Right hindlimb (tissue), 1 donor: ENCODE measurements at regions not wholly inside any gene's neighbourhood (a gene's known extent, or its start where the extent isn't known, plus 50 kb on each side); places are given as distances from the start of the nearest gene placed in this dataset.
"Not testable (repeated sequence)": the region's sequence is repeated elsewhere in the genome, so short reads cannot be mapped to it uniquely, and the experiment has no call there.

Source experiments
- DNase-seq: peaks from one replicate; pipeline ENCODE4 v3.0.0-alpha.2; 2018

DNA sequence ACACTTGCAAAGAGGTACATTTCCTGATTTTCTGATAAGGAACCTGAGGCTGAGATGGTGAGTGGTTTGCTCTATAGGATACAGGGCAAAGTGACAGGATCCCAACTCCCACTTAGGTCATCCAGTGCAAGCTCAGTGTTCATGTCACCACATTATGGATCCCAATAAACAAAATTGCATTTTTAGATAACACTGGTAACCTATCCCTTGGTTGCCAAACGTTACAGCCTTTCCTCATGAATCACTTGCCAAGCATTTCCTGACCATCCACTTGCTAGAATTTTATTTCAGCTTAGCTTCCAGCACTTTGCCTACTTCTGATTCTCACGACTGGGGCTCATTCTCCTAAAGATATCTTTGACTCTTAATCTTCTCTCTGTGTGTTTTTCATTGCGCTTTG is 131.4 kb upstream of the ODAD2 start:
- no peak for DNase-seq

DNA sequence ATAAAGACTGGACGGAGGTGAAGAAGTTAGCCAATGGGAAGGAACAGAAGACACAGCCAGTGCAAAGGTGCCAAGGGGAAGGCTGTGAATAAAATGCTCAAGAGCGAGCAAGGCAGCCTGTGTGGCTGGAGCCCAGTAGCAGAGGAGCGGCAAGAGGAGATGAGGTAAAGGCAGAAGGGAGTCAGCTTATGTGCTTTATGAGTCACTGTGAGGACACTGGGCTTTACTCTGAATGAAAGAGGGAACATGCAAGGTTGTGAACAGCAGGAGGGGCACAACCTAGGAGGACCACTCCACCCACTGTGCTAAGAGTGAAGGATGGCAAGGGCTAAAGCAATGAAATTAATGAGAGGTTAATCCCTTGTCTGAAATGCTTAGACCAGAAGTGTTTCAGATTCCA is 129.0 kb upstream of the ODAD2 start:
- no peak for DNase-seq

DNA sequence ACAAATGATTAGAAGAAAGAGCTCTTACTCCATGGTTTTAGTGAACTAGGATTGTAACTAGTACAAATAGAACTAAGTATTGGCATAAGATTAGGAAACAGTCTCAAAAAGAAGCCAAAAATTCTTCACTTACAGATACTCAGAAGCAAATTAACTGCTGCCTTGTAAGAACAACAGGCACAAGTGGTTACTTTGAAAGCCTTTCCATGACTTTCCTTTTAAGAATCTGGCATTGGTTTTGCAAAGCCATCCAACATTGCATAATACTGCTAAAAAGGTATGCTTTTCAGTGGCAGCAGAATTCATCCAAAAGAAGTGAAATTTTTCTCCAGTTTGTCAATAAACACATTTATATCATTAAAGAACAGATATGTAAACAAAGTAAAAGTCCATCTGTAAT is 126.8 kb upstream of the ODAD2 start:
- DNase-seq = no peak

- DNase-seq = no peak
Measured at GRCh38 chr10:28120795-28121194, 121.9 kb upstream of the ODAD2 start.

DNA sequence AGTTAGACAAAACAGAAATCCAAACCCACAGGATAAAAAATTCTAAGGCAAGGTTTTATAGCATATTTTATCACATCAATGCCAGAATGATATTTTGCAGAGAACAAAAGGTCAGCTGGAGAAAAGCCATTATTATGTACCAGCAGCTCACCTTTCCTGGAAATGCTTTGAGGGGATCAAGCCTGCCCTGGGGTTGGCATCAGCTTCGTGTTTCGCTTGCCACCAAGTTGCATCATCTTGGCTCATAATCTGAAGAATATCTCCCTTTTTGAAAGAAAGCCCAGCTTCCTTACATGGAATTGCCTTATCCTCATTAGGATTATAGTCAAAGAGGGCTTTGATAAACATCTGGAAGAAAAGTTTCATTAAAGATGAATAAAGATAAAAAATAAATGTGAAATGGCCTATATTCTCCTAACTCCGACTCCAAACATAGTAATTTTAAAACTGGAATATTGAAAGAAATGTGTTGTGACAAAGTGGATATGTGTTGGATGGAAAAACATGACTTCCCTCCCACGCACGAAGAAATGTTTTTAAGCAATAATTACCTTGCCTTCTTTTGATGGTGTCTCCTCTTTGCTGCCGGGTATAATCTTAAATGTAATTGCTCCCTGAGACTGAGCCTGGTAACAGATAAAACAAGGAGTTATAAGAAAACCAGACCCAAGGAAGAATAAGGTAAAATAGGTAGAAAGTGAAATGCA is 121.3 kb upstream of the ODAD2 start:
- DNase-seq = no peak

DNA sequence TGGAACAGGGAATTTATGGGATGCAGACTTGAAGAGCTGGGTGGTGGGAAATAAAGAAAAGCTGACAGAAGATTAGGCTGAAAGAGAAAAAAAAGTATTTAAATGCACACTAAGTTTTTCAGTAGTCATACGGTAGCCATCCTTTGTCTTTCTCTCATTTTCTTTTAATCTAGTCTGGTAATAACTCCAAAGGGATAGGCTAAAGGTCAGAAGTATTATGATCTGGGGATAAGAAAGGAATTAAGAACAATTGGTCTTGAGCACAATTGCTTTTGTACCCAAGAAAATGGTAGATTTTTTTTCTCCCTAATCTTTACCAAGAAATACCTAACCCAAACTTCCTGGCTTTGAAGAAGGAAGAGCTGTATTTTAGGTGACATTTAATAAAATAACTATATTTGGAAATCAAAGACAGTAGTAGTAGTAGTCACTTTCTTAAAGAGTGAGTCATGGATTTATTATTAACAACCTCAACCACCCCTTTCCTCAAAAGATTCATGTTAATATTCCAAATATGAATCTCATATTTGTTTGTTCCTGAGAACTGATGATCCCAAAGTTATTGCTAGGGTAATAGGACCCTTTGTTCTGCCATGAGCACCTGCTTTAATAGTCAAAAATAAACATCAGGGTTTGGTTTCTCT is 120.2 kb upstream of the ODAD2 start:
- DNase-seq = no peak

- DNase-seq = no peak
Measured at GRCh38 chr10:28113202-28113601, 114.3 kb upstream of the ODAD2 start.

GRCh38 chr10:28111712-28112111 is 112.8 kb upstream of the ODAD2 start:
- no peak for DNase-seq

GRCh38 chr10:28105561-28105960 is 106.7 kb upstream of the ODAD2 start:
- no peak for DNase-seq

DNA sequence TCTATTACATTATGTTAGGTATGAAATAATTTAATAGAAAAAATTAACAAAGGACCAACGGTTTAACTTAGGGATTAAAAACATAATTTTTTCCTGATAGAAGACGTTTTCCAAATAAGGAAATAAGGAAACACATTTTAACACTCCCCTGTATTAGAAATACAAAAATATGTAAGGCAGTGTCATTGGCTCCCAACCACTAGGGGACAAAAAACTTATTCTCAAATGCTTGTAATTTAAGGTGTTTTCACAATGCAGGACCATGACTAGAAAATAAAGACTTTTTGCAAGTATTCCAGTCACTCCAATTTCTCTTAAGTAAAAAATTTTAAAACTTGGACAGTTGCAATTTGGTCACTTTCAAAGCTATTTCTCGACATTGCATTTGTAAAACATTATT is 98.8 kb upstream of the ODAD2 start:
- DNase-seq = no peak

GRCh38 chr10:28095791-28096378 is 97.0 kb upstream of the ODAD2 start:
- DNase-seq = no peak

GRCh38 chr10:28094121-28094520 is 95.2 kb upstream of the ODAD2 start:
- DNase-seq = no peak

GRCh38 chr10:28091913-28092312 is 93.0 kb upstream of the ODAD2 start:
- DNase-seq = no peak

DNA sequence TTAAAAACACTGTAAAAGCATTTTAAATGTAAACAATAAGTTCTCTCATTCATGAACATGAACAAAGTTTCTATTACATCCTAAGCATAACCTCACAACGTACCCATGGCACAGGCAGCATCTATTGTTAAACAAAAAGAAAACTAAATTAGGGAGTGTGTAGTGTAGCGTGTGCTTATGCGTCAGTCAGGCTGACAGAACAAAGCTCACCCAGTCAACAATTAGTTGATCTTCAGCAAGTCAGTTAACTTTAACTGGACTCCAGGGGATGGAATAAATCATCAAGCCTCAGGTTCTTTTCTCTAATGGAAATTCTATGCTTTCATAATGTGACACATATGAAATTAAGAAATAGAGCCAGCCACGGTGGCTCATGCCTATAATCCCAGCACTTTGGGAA is 91.6 kb upstream of the ODAD2 start:
- no peak for DNase-seq

DNA sequence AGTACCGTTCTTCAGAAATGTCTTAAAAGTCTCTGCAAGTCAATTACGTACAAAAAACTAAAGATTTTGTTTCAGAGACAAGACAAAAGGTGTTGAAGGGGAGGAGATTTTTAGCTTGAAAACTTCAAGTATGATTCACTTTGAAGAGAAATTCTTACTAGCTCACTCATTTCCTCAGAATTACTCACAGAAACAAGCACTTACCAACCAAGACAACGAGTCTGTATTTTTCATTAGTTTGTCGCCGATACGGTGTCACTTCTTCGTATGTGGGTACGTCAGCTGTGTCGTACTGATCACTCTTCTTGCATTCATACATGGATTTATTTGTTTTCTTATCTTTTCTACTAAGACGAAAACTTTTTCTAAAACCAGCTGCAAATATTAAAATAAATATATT is 90.6 kb upstream of the ODAD2 start:
- no peak for DNase-seq

- DNase-seq = no peak
Measured at GRCh38 chr10:28087661-28088351, 88.9 kb upstream of the ODAD2 start.

- not testable (repeated sequence) for DNase-seq
Measured at GRCh38 chr10:28085760-28086159, 86.9 kb upstream of the ODAD2 start.

DNA sequence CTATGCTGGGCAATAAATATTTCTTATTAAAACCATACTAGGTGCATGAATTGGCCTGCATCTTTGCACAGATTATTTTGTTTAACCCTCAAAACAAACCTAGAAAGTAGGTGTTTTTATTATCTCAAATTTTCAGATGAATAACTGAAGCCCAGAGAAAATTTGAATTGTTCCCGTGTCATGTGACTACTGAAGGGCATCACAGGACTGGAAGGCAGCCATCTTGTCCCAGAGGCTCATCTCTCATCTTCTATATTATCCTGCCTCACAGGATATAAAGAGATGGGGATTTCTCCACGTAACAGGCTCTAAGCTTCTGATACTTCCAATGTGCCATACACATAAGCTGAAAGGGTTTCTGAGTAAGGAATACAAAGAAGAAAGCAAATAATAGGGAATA is 84.0 kb upstream of the ODAD2 start:
- no peak for DNase-seq

GRCh38 chr10:28082316-28082715 is 83.4 kb upstream of the ODAD2 start:
- DNase-seq = no peak

DNA sequence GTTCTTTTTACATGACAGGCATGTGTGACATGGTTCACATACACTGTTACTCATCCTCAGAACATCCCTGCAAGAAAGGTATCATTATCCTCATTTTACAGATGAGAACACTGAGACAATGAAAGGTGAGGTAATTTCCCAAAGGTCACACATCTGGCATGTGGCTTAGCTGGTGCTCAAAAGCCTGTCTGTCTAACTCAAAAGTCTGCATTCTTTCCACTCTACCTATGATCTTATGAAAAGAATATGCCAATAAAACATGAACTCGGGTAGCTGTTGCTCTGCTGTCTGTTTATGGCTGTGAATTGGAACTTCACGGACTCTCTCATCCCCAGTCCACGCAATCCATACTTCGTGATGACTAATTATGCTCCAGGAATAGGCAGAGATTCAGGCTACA is 79.0 kb upstream of the ODAD2 start:
- no peak for DNase-seq

GRCh38 chr10:28075424-28075823 is 76.5 kb upstream of the ODAD2 start:
- DNase-seq = no peak

DNA sequence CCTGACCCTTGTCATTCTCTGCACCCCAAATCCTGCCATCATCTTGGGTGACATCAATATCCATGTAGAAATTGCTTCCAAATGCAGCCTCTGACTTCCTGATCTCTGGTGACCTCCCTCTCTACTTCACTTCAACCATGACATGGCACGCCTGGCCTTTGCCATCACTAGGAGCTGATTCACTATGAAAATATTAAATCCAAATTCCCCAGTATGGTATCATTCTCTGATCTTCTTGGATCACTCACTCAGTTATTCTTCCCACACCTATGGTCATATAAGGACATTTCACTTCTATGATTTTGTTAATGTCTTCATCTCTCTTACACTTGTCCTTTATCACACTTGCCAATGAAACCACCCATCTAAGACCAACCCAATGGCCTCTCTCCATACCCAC is 73.7 kb upstream of the ODAD2 start:
- DNase-seq = no peak

GRCh38 chr10:28060031-28060607 is 61.2 kb upstream of the ODAD2 start:
- no peak for DNase-seq

GRCh38 chr10:28058746-28059145 is 59.9 kb upstream of the ODAD2 start:
- no peak for DNase-seq
